ENCODE measurements at regions not wholly inside any gene's neighbourhood (a gene's known extent, or its start where the extent isn't known, plus 50 kb on each side); places are given as distances from the start of the nearest gene placed in this dataset.

DNA sequence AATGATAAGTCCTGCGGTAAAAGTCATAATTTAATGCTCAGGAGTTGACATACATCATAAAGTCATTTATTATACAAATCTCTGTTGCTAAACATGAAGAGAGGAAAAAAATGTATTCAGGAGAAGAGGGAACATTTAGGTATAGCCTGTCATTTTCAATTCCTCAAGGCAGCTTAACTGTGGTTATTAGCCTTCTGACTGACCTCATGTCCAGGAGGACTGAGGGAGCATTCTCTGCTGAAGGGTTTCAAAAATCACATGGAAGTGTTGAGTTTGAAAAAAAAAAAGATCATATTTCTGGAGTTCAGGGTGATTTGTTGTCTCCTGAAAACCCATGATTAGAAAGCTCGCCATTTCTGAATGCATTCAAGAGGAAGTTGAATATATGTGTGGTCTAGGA is 1371.1 kb upstream of the LRRTM1 start:
- no peak for ATAC-seq
- ChIA-PET CTCF (no interaction called here), POLR2A (no interaction called here)
- intact Hi-C loops (cut with micrococcal nuclease) = no loop called here
- no peak for DNase-seq
- H3K27me3 Mint-ChIP-seq = no peaks in the 10 kb centered on the region
- H3K27ac Mint-ChIP-seq = no peak overlapping the region
- no peak overlapping the region for H3K4me3 Mint-ChIP-seq
- H3K9me3 Mint-ChIP-seq = no peaks in the 10 kb centered on the region
- H3K4me1 Mint-ChIP-seq (ENCODE audit: low read depth) = no peaks in the 10 kb centered on the region
- TF ChIP-seq, protein P1, sequence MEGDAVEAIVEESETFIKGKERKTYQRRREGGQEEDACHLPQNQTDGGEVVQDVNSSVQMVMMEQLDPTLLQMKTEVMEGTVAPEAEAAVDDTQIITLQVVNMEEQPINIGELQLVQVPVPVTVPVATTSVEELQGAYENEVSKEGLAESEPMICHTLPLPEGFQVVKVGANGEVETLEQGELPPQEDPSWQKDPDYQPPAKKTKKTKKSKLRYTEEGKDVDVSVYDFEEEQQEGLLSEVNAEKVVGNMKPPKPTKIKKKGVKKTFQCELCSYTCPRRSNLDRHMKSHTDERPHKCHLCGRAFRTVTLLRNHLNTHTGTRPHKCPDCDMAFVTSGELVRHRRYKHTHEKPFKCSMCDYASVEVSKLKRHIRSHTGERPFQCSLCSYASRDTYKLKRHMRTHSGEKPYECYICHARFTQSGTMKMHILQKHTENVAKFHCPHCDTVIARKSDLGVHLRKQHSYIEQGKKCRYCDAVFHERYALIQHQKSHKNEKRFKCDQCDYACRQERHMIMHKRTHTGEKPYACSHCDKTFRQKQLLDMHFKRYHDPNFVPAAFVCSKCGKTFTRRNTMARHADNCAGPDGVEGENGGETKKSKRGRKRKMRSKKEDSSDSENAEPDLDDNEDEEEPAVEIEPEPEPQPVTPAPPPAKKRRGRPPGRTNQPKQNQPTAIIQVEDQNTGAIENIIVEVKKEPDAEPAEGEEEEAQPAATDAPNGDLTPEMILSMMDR (IDR thresholded peaks at IDR 0.05) = no peak
- no peaks in the 10 kb centered on the region for H3K36me3 Mint-ChIP-seq (ENCODE audit: low read depth)

DNA sequence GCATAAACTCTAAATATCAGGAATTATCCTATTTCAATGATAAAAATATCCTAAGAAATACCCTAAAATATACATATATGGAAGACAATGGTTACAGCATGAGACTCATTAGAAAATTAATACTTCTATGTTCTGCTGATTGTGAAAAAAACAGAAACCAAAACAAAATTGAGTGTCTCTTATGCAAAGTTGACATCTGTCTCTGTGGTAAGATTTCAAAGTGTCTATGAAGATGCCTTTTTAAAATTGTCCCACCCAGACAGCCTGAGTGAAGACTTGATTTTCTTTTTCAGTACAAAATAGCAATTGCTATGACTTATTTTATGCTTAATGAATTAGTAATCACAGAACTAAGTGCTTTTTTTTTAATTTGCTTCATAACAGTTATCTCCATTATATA is 1368.4 kb upstream of the LRRTM1 start:
- Mint-ChIP-seq H3K27me3 (no peaks in the 10 kb centered on the region), H3K9me3 (peaks cover 3% of the 10 kb centered on the region), H3K4me1 (ENCODE audit: low read depth) (no peaks in the 10 kb centered on the region), H3K27ac (no peak overlapping the region), H3K36me3 (ENCODE audit: low read depth) (no peaks in the 10 kb centered on the region), H3K4me3 (no peak overlapping the region)
- DNase-seq (no peak), ATAC-seq (no peak)
- CTCF ChIA-PET = no interaction called here
- TF ChIP-seq, protein P1 (IDR thresholded peaks at IDR 0.05) = no peak
- intact Hi-C loops (cut with micrococcal nuclease) = no loop called here
- POLR2A ChIA-PET = no interaction called here

DNA sequence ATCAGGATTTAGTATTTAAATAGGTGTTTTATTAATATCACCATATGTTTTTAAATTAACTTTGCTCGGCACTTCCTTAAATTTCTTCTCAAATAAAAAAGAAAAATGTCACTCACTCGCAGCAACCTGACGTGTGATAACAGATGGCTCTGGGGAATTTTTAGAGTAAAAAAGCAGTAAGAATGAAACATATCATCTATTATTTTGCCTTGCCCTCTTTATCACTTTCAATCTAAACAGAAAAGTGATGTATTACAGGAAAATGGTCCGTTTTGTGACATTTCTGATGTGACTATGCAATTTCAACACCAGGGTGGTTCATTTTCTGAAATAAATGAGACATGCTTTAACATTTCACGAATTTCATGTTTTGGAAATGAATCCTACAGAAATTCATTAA is 1368.0 kb upstream of the LRRTM1 start:
- H3K27ac Mint-ChIP-seq = no peak overlapping the region
- DNase-seq (no peak), ATAC-seq (no peak)
- intact Hi-C loops (cut with micrococcal nuclease) = no loop called here
- no peak overlapping the region for H3K4me3 Mint-ChIP-seq
- TF ChIP-seq, protein P1 (IDR thresholded peaks at IDR 0.05) = no peak
- POLR2A ChIA-PET = no interaction called here
- H3K27me3 Mint-ChIP-seq = no peaks in the 10 kb centered on the region
- H3K4me1 Mint-ChIP-seq (ENCODE audit: low read depth) = no peaks in the 10 kb centered on the region
- CTCF ChIA-PET = no interaction called here
- no peaks in the 10 kb centered on the region for H3K36me3 Mint-ChIP-seq (ENCODE audit: low read depth)
- peaks cover 6% of the 10 kb centered on the region for H3K9me3 Mint-ChIP-seq

DNA sequence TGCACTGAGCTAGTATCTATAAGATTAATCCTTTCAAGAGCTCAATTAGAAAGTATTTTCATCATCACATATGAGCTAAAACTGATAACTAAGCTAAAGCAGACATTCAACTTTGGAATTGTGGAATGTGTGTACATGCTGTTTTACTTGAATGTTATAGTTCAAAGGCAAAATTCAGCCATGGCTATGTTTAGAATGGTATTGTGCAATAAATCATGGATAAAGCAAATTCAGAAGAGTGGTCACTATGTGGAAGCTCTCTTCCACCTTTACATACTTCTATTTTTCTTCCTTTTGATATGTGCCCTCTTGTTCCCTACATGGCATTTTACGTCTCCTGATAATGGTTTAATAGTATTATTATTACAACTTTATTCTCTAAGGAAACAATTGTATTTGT is 1366.3 kb upstream of the LRRTM1 start:
- intact Hi-C loops (cut with micrococcal nuclease) = no loop called here
- Mint-ChIP-seq H3K4me1 (ENCODE audit: low read depth) (no peaks in the 10 kb centered on the region), H3K9me3 (peaks cover 6% of the 10 kb centered on the region), H3K27ac (no peak overlapping the region), H3K27me3 (no peaks in the 10 kb centered on the region), H3K4me3 (no peak overlapping the region), H3K36me3 (ENCODE audit: low read depth) (no peaks in the 10 kb centered on the region)
- CTCF ChIA-PET = no interaction called here
- POLR2A ChIA-PET = no interaction called here
- no peak for ATAC-seq
- no peak for DNase-seq
- TF ChIP-seq, protein P1 (IDR thresholded peaks at IDR 0.05) = no peak

DNA sequence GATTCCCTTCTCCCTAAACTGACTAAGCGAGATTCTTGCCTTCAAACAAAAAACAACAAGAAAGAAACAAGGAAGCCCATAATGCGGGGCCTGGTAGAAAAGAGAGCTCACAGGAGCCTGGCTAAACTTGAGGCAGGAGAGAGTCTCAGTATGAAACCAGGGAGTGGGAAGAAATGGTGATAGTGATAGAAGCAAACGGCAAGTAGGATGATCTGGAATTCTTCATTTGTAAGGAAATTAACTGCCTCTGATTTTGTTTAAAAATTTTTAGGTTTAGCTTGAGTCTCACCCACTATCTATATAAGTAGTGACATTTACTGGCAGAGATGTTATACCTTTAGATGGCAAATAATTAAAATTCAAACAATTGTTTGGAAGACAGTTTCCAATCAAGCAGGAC is 1356.5 kb upstream of the LRRTM1 start:
- CTCF ChIA-PET = no interaction called here
- DNase-seq (no peak), ATAC-seq (no peak)
- POLR2A ChIA-PET = no interaction called here
- Mint-ChIP-seq H3K27ac (no peak overlapping the region), H3K4me1 (ENCODE audit: low read depth) (no peaks in the 10 kb centered on the region), H3K36me3 (ENCODE audit: low read depth) (no peaks in the 10 kb centered on the region), H3K9me3 (peaks cover 32% of the 10 kb centered on the region), H3K4me3 (no peak overlapping the region), H3K27me3 (no peaks in the 10 kb centered on the region)
- TF ChIP-seq, protein P1 (IDR thresholded peaks at IDR 0.05) = no peak
- intact Hi-C loops (cut with micrococcal nuclease) = no loop called here

All from activated CD8-positive, alpha-beta T cell treated with anti-CD3 and anti-CD28 coated beads for 36 hours (primary cell).